ENCODE measurements at regions not wholly inside any gene's neighbourhood (a gene's known extent, or its start where the extent isn't known, plus 50 kb on each side); places are given as distances from the start of the nearest gene placed in this dataset.

GRCh38 chr6:119544325-119545175, 195.0 kb upstream of the MAN1A1 start:
- H3K18ac ChIP-seq (ENCODE audit: insufficient read length, low read depth, low read length), result no peak overlapping the region
- no peak overlapping the region for H4K91ac ChIP-seq (ENCODE audit: insufficient read length, low read depth, low read length)
- no peak overlapping the region for H2BK120ac ChIP-seq (ENCODE audit: low read depth, low read length, poor library complexity, severe bottlenecking)
- H2BK12ac ChIP-seq (ENCODE audit: insufficient read length, low read depth, low read length), result no peak overlapping the region
- H4K20me1 ChIP-seq (ENCODE audit: control insufficient read depth, insufficient read depth, insufficient read length), result no peaks in the 10 kb centered on the region
- no peaks in the 10 kb centered on the region for H3K27me3 ChIP-seq (ENCODE audit: insufficient read depth, low read length)
- no peak overlapping the region for H3K14ac ChIP-seq (ENCODE audit: insufficient read depth, low read length)
- H4K5ac ChIP-seq (ENCODE audit: insufficient read length, low read depth, low read length), result no peak overlapping the region
- Mint-ChIP-seq H3K27me3 (ENCODE audit: low read depth) (no peaks in the 10 kb centered on the region), H3K9me3 (no peaks in the 10 kb centered on the region; a peak in 1 of 5 replicates), H3K27ac (peak overlapping the region in 1 of 3 experiments; percentile 83; a peak in 1 of 7 replicates), H3K36me3 (ENCODE audit: insufficient read depth in 1 of 3, low read depth in 3 of 3) (no peaks in the 10 kb centered on the region; a peak in 1 of 7 replicates), H3K4me3 (no peak overlapping the region; a peak in 1 of 5 replicates), H3K4me1 (peaks cover 7% of the 10 kb centered on the region in 2 experiments)
- H3K9ac ChIP-seq (ENCODE audit: extremely low read depth, insufficient read length, low read length), result no peak overlapping the region
- H3K79me2 ChIP-seq (ENCODE audit: insufficient read depth, low read length), result no peaks in the 10 kb centered on the region
- H3K4ac ChIP-seq (ENCODE audit: low read depth, low read length), result no peak overlapping the region
- H3K23me2 ChIP-seq (ENCODE audit: insufficient read length, low read depth, low read length, poor library complexity, severe bottlenecking), result no peaks in the 10 kb centered on the region
- H2BK5ac ChIP-seq (ENCODE audit: insufficient read length, low read length), result no peak overlapping the region
- no CpG with 5 or more reads among the region's 4 CpGs for WGBS (ENCODE audit: extremely low coverage, insufficient read length, low lambda C conversion rate)
- no peak overlapping the region for H2AFZ ChIP-seq (ENCODE audit: low read length)
- no peak overlapping the region for H3K4me2 ChIP-seq (ENCODE audit: insufficient read depth, insufficient read length, low read length)
- peaks cover 4% of the 10 kb centered on the region; the same call in 1 of the 2 replicates for H3K4me1 ChIP-seq (ENCODE audit: insufficient read depth, low read length)
- no peak overlapping the region for H2BK20ac ChIP-seq (ENCODE audit: low read depth, low read length, poor library complexity, severe bottlenecking)
- no peaks in the 10 kb centered on the region for H3K9me3 ChIP-seq (ENCODE audit: control insufficient read depth, low read depth, low read length)
- no peak overlapping the region for H2AK5ac ChIP-seq (ENCODE audit: insufficient read length, low read length)
- no peaks in the 10 kb centered on the region for H3K79me1 ChIP-seq (ENCODE audit: insufficient read depth, low read depth, low read length, poor library complexity, severe bottlenecking)
- no peak overlapping the region for H4K8ac ChIP-seq (replicated peaks; ENCODE audit: insufficient read length, low read depth, low read length)
- H2BK15ac ChIP-seq (ENCODE audit: low read depth, low read length), result no peak overlapping the region
- TF ChIP-seq, protein P1, sequence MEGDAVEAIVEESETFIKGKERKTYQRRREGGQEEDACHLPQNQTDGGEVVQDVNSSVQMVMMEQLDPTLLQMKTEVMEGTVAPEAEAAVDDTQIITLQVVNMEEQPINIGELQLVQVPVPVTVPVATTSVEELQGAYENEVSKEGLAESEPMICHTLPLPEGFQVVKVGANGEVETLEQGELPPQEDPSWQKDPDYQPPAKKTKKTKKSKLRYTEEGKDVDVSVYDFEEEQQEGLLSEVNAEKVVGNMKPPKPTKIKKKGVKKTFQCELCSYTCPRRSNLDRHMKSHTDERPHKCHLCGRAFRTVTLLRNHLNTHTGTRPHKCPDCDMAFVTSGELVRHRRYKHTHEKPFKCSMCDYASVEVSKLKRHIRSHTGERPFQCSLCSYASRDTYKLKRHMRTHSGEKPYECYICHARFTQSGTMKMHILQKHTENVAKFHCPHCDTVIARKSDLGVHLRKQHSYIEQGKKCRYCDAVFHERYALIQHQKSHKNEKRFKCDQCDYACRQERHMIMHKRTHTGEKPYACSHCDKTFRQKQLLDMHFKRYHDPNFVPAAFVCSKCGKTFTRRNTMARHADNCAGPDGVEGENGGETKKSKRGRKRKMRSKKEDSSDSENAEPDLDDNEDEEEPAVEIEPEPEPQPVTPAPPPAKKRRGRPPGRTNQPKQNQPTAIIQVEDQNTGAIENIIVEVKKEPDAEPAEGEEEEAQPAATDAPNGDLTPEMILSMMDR (conservative IDR thresholded peaks at IDR 0.05), result no peak
- no peak for DNase-seq
- H3T11ph ChIP-seq (ENCODE audit: low read length), result no peak overlapping the region
- no peak overlapping the region for H3K23ac ChIP-seq (ENCODE audit: insufficient read length, low read depth, low read length)
- H3K27ac ChIP-seq (ENCODE audit: insufficient read length, low read depth, low read length), result no peak overlapping the region
- H3K56ac ChIP-seq (ENCODE audit: insufficient read length, low read depth, low read length), result no peak overlapping the region

Data from H9 (cell line).